ENCODE measurements at regions not wholly inside any gene's neighbourhood (a gene's known extent, or its start where the extent isn't known, plus 50 kb on each side); places are given as distances from the start of the nearest gene placed in this dataset.

DNA sequence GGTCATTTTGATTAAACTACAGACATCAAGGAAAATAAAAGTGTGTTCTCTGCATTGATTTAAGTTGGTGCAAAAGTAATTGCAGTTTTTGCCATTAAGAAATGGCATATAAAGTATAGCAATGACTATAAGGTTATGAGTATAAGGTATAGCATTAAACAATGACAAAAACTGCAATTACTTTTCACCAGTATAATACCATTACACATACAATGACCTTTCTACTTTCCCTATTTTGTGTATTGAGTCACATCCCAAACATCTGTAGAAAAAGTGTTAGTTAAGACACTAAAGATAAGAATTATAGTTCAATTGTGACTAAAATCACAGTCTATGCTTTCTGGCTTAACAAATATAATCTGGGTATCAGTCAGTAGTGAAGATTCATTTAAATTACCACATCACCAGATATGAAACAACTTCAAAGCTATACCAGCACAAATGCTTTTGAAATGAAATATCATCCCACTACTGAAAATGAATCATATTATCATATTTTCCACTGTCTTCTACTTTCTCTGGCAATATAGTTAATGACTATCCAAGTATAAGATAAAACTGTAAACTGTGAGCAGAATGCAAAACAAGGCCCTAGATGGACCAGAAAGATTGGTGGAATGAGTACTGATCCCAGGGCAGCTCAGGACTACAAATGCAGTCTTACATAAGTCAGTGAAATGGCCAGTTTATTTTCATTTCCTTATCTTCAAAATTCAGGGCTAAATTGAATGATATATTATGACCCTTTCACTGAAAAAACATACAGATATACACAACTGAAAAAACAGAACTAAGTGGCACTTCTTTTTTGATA is 241.1 kb downstream of the ANTXR2 start:
- H3K14ac ChIP-seq (replicated peaks; ENCODE audit: low read depth, low read length): no peak overlapping the region
- TF ChIP-seq BHLHE40 (IDR thresholded peaks at IDR 0.05; ENCODE audit: low read depth, low read length): no peak
- TF ChIP-seq NFE2L2 (IDR thresholded peaks at IDR 0.05; ENCODE audit: low read depth, low read length): no peak
- TF ChIP-seq FOS (IDR thresholded peaks at IDR 0.05; ENCODE audit: low read depth, low read length): no peak
- no peak for TF ChIP-seq RCOR1 (IDR thresholded peaks at IDR 0.05; ENCODE audit: insufficient replicate concordance, low read length)
- no peak for TF ChIP-seq RFX5 (IDR thresholded peaks at IDR 0.05; ENCODE audit: low read depth, low read length)
- no peak for TF ChIP-seq USF2 (IDR thresholded peaks at IDR 0.05; ENCODE audit: low read depth, low read length)
- no peak overlapping the region for H3K4ac ChIP-seq (ENCODE audit: low read depth, low read length)
- no peak overlapping the region for H3K9ac ChIP-seq (ENCODE audit: low read depth, low read length)
- dilution Hi-C loops (cut with HindIII; ENCODE audit: low sequenced_read_pairs, unreplicated experiment) (no loop called here), intact Hi-C loops (cut with micrococcal nuclease) (no loop called here), in situ Hi-C loops (cut with MboI; ENCODE audit: low sequenced_read_pairs) (no loop called here)
- H3K36me3 ChIP-seq (ENCODE audit: control insufficient read depth, insufficient read depth, low read length): no peaks in the 10 kb centered on the region
- H3K4me2 ChIP-seq (ENCODE audit: low read depth, low read length): no peak overlapping the region
- H2BK15ac ChIP-seq (ENCODE audit: low read depth, low read length): no peak overlapping the region
- no peak overlapping the region for H2BK20ac ChIP-seq (ENCODE audit: low read depth, low read length)
- no TSS peak for BruUV-seq (replicated peaks)
- no peak overlapping the region for H4K8ac ChIP-seq (ENCODE audit: low read depth in 2 of 2, low read length in 2 of 2)
- peaks cover 3% of the 10 kb centered on the region; the same call in 1 of the 2 replicates for H3K9me1 ChIP-seq (ENCODE audit: insufficient read depth, low read length)
- POLR2A ChIA-PET (ENCODE audit: unreplicated experiment): no interaction called here
- H2AK5ac ChIP-seq (ENCODE audit: low read depth, low read length): no peak overlapping the region
- no peaks in the 10 kb centered on the region for H3K27me3 ChIP-seq (ENCODE audit: control insufficient read depth, insufficient read depth, low read length)
- H3K56ac ChIP-seq (ENCODE audit: extremely low read depth, insufficient read depth, low read length): no peak overlapping the region
- no peaks in the 10 kb centered on the region for H3K79me1 ChIP-seq (ENCODE audit: low read depth in 1 of 2, low read length in 2 of 2)
- H3K4me3 ChIP-seq (ENCODE audit: insufficient read depth, low read depth, low read length): no peak overlapping the region
- no peak overlapping the region for H3K18ac ChIP-seq (ENCODE audit: low read depth, low read length)
- no peak overlapping the region for H2BK120ac ChIP-seq (ENCODE audit: low read depth, low read length)
- H4K91ac ChIP-seq (ENCODE audit: insufficient read depth, low read depth, low read length): no peak overlapping the region
- no peak overlapping the region for H4K5ac ChIP-seq (ENCODE audit: low read depth, low read length)
- H4K20me1 ChIP-seq (ENCODE audit: insufficient read depth, low read length): no peaks in the 10 kb centered on the region
- no peaks in the 10 kb centered on the region for H3K9me3 ChIP-seq (ENCODE audit: control insufficient read depth, insufficient read depth, low read length)
- CTCF ChIA-PET: interaction anchor here (1.4 kb wide), 1 partner anchor 85 kb away, joined by 5 read pairs; no protein-coding TSS in a partner anchor
- no peak overlapping the region for H2BK5ac ChIP-seq (ENCODE audit: low read depth, low read length, poor library complexity, severe bottlenecking)
- H2AFZ ChIP-seq (replicated peaks; ENCODE audit: low read length, poor library complexity): no peak overlapping the region
- H3K27ac ChIP-seq (ENCODE audit: insufficient read depth, low read length): no peak overlapping the region
- H2AK9ac ChIP-seq (replicated peaks; ENCODE audit: low read depth, low read length, poor library complexity): no peak overlapping the region
- DNase-seq: no peak
- no peak overlapping the region for H3K23ac ChIP-seq (ENCODE audit: low read depth, low read length)
- ATAC-seq (ENCODE audit: low read depth): no peak
- H3K4me1 ChIP-seq (ENCODE audit: control insufficient read depth, insufficient read depth, low read length): no peaks in the 10 kb centered on the region

All from IMR-90 (cell line).